ENCODE measurements at regions not wholly inside any gene's neighbourhood (a gene's known extent, or its start where the extent isn't known, plus 50 kb on each side); places are given as distances from the start of the nearest gene placed in this dataset.

GRCh38 chr14:85087201-85087600, 442.7 kb upstream of the FLRT2 start:
- no peak for DNase-seq

- DNase-seq, result no peak
These were observed 441.8 kb upstream of the FLRT2 start for GRCh38 chr14:85088192-85088591.

GRCh38 chr14:85090681-85091080, 439.3 kb upstream of the FLRT2 start:
- no peak for DNase-seq

GRCh38 chr14:85093631-85094330, 436.2 kb upstream of the FLRT2 start:
- no peak for DNase-seq

GRCh38 chr14:85102591-85102990, 427.4 kb upstream of the FLRT2 start:
- DNase-seq, result no peak

- DNase-seq, result no peak
These were observed 423.4 kb upstream of the FLRT2 start for GRCh38 chr14:85106506-85106905.

- no peak for DNase-seq
These were observed 417.2 kb upstream of the FLRT2 start for GRCh38 chr14:85112762-85113161.

GRCh38 chr14:85115921-85116320, 414.0 kb upstream of the FLRT2 start:
- no peak for DNase-seq

GRCh38 chr14:85118274-85118673, 411.7 kb upstream of the FLRT2 start:
- DNase-seq, result no peak

GRCh38 chr14:85122690-85123089, 407.3 kb upstream of the FLRT2 start:
- no peak for DNase-seq

- no peak for DNase-seq
These were observed 406.2 kb upstream of the FLRT2 start for GRCh38 chr14:85123755-85124154.

GRCh38 chr14:85124631-85125290, 405.2 kb upstream of the FLRT2 start:
- DNase-seq, result no peak

- DNase-seq, result no peak
These were observed 404.7 kb upstream of the FLRT2 start for GRCh38 chr14:85125291-85125670.

GRCh38 chr14:85129921-85130320, 400.0 kb upstream of the FLRT2 start:
- DNase-seq, result no peak

GRCh38 chr14:85131226-85131922, 398.6 kb upstream of the FLRT2 start:
- DNase-seq, result no peak

- DNase-seq, result no peak
These were observed 387.0 kb upstream of the FLRT2 start for GRCh38 chr14:85142982-85143381.

- DNase-seq, result no peak
These were observed 383.2 kb upstream of the FLRT2 start for GRCh38 chr14:85146779-85147178.

- no peak for DNase-seq
These were observed 379.8 kb upstream of the FLRT2 start for GRCh38 chr14:85150166-85150565.

- no peak for DNase-seq
These were observed 375.2 kb upstream of the FLRT2 start for GRCh38 chr14:85154714-85155113.

GRCh38 chr14:85156319-85156718, 373.6 kb upstream of the FLRT2 start:
- no peak for DNase-seq

- no peak for DNase-seq
These were observed 370.2 kb upstream of the FLRT2 start for GRCh38 chr14:85159726-85160125.

GRCh38 chr14:85165094-85165493, 364.9 kb upstream of the FLRT2 start:
- DNase-seq, result no peak

- DNase-seq, result no peak
These were observed 360.6 kb upstream of the FLRT2 start for GRCh38 chr14:85169381-85169780.

- DNase-seq, result no peak
These were observed 357.7 kb upstream of the FLRT2 start for GRCh38 chr14:85172290-85172689.
